Neural cell (in vitro differentiated cells): ENCODE measurements at regions not wholly inside any gene's neighbourhood (a gene's known extent, or its start where the extent isn't known, plus 50 kb on each side); places are given as distances from the start of the nearest gene placed in this dataset.

Source experiments
- H2AFZ ChIP-seq: fragments of 200-600, 300-800 bp; sonication (generic), shearing (Covaris generic); 2 replicates; pipeline ENCODE4 v1.6.0; 2014; ENCODE audit warnings: low read depth, mild to moderate bottlenecking, antibody characterized with exemption, low read length, moderate library complexity
- H3F3A ChIP-seq: fragments of 200-600 bp; shearing (Covaris generic); 2 replicates; pipeline ENCODE4 v1.6.1; 2016; ENCODE audit warnings: mild to moderate bottlenecking, moderate library complexity, mixed read lengths, antibody characterized with exemption, low read length; ENCODE audit not compliant: insufficient read depth, poor library complexity, severe bottlenecking
- H3K27ac ChIP-seq: fragments of 200-600, 300-800 bp; sonication (generic), shearing (Covaris generic); 2 replicates; pipeline ENCODE4 v1.5.1; 2014; ENCODE audit warnings: mild to moderate bottlenecking, low read length, moderate library complexity
- H3K27me3 ChIP-seq: fragments of 300-800, 200-600 bp; sonication (generic), shearing (Covaris generic); 2 replicates; pipeline ENCODE4 v1.6.0; 2014; ENCODE audit warnings: mild to moderate bottlenecking, low read depth, low read length, moderate library complexity; ENCODE audit not compliant: insufficient read depth
- H3K36me3 ChIP-seq: fragments of 300-800, 200-600 bp; sonication (generic), shearing (Covaris generic); 2 replicates; pipeline ENCODE4 v1.5.1; 2014; ENCODE audit warnings: mild to moderate bottlenecking, antibody characterized with exemption, low read length, moderate library complexity; ENCODE audit not compliant: insufficient read depth
- H3K4me2 ChIP-seq: fragments of 300-800, 200-600 bp; sonication (generic), shearing (Covaris generic); 2 replicates; pipeline ENCODE4 v1.6.0; 2014; ENCODE audit warnings: mild to moderate bottlenecking, low read length
- H3K4me3 ChIP-seq: fragments of 300-800, 200-600 bp; sonication (generic), shearing (Covaris generic); 2 replicates; pipeline ENCODE4 v1.5.1; 2014; ENCODE audit warnings: mild to moderate bottlenecking, low read length, moderate library complexity
- H3K79me2 ChIP-seq: fragments of 200-600 bp; shearing (Covaris generic); replicated peaks from 2 replicates; pipeline ENCODE4 v1.6.0; 2014; ENCODE audit warnings: mild to moderate bottlenecking, low read length, moderate library complexity; ENCODE audit not compliant: insufficient read depth
- H3K9ac ChIP-seq: fragments of 300-800, 200-600 bp; sonication (generic), shearing (Covaris generic); 2 replicates; pipeline ENCODE4 v1.6.1; 2016; ENCODE audit warnings: mild to moderate bottlenecking, low read length, mixed read lengths
- H3K9me2 ChIP-seq: fragments of 200-600 bp; shearing (Covaris generic); 2 replicates; pipeline ENCODE4 v1.6.1; 2016; ENCODE audit warnings: mild to moderate bottlenecking, low read length, mixed read lengths; ENCODE audit not compliant: insufficient read depth
- H3K9me3 ChIP-seq: fragments of 200-600, 300-800 bp; sonication (generic), shearing (Covaris generic); 2 replicates; pipeline ENCODE4 v1.6.1; 2016; ENCODE audit warnings: mild to moderate bottlenecking, mixed run types, low read length, moderate library complexity, mixed read lengths
- H4K20me1 ChIP-seq: fragments of 200-600 bp; shearing (Covaris generic); 2 replicates; pipeline ENCODE4 v1.6.1; 2016; ENCODE audit warnings: mild to moderate bottlenecking, mixed run types; ENCODE audit not compliant: insufficient read depth
- EP300 ChIP-seq: fragments of 450-650 bp; conservative IDR thresholded peaks from 2 replicates; pipeline ENCODE4 v1.6.1; 2014; ENCODE audit warnings: antibody characterized with exemption, mild to moderate bottlenecking, moderate library complexity; ENCODE audit not compliant: poor library complexity, severe bottlenecking
- EZH2 ChIP-seq: fragments of 200-600, 300-800 bp; shearing (Covaris generic), sonication (generic); IDR thresholded peaks from 2 replicates; pipeline ENCODE4 v1.6.1; 2014; ENCODE audit warnings: antibody characterized with exemption, low read length, borderline replicate concordance, mild to moderate bottlenecking; ENCODE audit not compliant: insufficient read depth, poor library complexity, severe bottlenecking
- MXI1 ChIP-seq: fragments of 450-650 bp; conservative IDR thresholded peaks from 2 replicates; pipeline ENCODE4 v1.6.1; 2014; ENCODE audit warnings: antibody characterized with exemption, mild to moderate bottlenecking; ENCODE audit not compliant: poor library complexity, severe bottlenecking
- POLR2AphosphoS5 ChIP-seq: IDR thresholded peaks from 2 replicates; pipeline ENCODE4 v1.6.1; 2012
- RAD21 ChIP-seq: fragments of 450-650 bp; conservative IDR thresholded peaks from 2 replicates; pipeline ENCODE4 v1.6.1; 2014; ENCODE audit warnings: antibody characterized with exemption, mild to moderate bottlenecking, moderate library complexity
- SMC3 ChIP-seq: fragments of 450-650 bp; conservative IDR thresholded peaks from 2 replicates; pipeline ENCODE4 v1.6.1; 2014; ENCODE audit warnings: antibody characterized with exemption, mild to moderate bottlenecking, moderate library complexity; ENCODE audit not compliant: poor library complexity
- TAF1 ChIP-seq: IDR thresholded peaks from 2 replicates; pipeline ENCODE4 v1.6.1; 2012; ENCODE audit warnings: low read depth
- TF ChIP-seq, protein P1 (sequence below): IDR thresholded peaks from 2 replicates; pipeline ENCODE4 v1.6.1; 2012; ENCODE audit warnings: borderline replicate concordance
- TF ChIP-seq, protein P2 (sequence below): fragments of 450-650 bp; IDR thresholded peaks from 2 replicates; pipeline ENCODE4 v1.5.1; 2014; ENCODE audit warnings: antibody characterized with exemption, mild to moderate bottlenecking, moderate library complexity; ENCODE audit not compliant: poor library complexity, severe bottlenecking

DNA sequence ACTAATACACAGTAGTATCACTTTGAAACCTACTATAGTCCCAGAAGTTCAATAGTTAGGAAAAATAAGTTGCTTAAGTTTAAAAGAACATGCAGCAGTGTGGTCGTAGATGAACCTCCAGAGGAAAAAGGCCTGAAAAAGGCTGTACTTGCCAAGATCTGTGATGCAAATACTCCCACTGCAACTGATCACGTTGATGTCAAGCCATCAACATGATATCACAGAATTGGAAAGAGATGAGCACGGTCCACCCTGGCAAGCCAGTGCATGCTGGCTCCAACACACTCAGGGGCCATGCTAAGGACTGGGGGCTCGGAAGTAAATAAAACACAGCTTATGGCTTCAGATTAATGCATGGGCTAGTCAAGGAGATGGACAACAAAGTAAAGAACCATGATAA is 71.8 kb upstream of the LRCH1 start:
- Histone ChIP-seq H3K9me2 (no peaks in the 10 kb centered on the region), H3K4me3 (no peak overlapping the region), H3F3A (no peaks in the 10 kb centered on the region), H3K9ac (no peak overlapping the region), H3K9me3 (no peaks in the 10 kb centered on the region), H3K27ac (no peak overlapping the region), H2AFZ (no peak overlapping the region), H3K27me3 (no peaks in the 10 kb centered on the region), H4K20me1 (no peaks in the 10 kb centered on the region), H3K4me2 (no peak overlapping the region), H3K36me3 (no peaks in the 10 kb centered on the region), H3K79me2 (no peaks in the 10 kb centered on the region)
- TF ChIP-seq TAF1 = no peak

DNA sequence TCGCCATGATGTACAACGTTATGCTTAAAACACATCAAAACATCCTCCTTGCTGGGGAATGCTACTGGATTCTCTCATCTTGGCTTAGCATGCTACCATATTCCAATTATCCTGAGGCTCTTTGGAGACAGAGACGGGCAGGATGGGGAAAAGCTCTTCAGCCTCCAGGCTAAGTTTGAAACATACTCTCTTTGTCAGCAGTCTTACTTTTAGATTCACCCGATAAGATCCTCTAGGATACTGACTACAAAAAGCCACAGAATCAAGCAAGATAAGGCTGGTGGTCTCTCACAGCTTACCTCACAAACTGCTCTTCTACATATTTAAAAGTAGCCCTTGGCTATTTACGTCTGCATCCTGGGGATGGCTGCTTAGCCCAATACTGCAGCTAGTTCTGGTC is 72.8 kb upstream of the LRCH1 start:
- TF ChIP-seq POLR2AphosphoS5 (no peak), TAF1 (no peak), RAD21 (no peak), SMC3 (no peak), EZH2 (no peak), MXI1 (no peak), EP300 (no peak)
- TF ChIP-seq, protein P1, sequence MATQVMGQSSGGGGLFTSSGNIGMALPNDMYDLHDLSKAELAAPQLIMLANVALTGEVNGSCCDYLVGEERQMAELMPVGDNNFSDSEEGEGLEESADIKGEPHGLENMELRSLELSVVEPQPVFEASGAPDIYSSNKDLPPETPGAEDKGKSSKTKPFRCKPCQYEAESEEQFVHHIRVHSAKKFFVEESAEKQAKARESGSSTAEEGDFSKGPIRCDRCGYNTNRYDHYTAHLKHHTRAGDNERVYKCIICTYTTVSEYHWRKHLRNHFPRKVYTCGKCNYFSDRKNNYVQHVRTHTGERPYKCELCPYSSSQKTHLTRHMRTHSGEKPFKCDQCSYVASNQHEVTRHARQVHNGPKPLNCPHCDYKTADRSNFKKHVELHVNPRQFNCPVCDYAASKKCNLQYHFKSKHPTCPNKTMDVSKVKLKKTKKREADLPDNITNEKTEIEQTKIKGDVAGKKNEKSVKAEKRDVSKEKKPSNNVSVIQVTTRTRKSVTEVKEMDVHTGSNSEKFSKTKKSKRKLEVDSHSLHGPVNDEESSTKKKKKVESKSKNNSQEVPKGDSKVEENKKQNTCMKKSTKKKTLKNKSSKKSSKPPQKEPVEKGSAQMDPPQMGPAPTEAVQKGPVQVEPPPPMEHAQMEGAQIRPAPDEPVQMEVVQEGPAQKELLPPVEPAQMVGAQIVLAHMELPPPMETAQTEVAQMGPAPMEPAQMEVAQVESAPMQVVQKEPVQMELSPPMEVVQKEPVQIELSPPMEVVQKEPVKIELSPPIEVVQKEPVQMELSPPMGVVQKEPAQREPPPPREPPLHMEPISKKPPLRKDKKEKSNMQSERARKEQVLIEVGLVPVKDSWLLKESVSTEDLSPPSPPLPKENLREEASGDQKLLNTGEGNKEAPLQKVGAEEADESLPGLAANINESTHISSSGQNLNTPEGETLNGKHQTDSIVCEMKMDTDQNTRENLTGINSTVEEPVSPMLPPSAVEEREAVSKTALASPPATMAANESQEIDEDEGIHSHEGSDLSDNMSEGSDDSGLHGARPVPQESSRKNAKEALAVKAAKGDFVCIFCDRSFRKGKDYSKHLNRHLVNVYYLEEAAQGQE = no peak
- TF ChIP-seq, protein P2, sequence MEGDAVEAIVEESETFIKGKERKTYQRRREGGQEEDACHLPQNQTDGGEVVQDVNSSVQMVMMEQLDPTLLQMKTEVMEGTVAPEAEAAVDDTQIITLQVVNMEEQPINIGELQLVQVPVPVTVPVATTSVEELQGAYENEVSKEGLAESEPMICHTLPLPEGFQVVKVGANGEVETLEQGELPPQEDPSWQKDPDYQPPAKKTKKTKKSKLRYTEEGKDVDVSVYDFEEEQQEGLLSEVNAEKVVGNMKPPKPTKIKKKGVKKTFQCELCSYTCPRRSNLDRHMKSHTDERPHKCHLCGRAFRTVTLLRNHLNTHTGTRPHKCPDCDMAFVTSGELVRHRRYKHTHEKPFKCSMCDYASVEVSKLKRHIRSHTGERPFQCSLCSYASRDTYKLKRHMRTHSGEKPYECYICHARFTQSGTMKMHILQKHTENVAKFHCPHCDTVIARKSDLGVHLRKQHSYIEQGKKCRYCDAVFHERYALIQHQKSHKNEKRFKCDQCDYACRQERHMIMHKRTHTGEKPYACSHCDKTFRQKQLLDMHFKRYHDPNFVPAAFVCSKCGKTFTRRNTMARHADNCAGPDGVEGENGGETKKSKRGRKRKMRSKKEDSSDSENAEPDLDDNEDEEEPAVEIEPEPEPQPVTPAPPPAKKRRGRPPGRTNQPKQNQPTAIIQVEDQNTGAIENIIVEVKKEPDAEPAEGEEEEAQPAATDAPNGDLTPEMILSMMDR = no peak
- no peaks in the 10 kb centered on the region for H3K9me3 ChIP-seq
- no peak overlapping the region for H3K4me2 ChIP-seq
- H3K27me3 ChIP-seq = no peaks in the 10 kb centered on the region
- no peaks in the 10 kb centered on the region for H3F3A ChIP-seq
- no peaks in the 10 kb centered on the region for H3K36me3 ChIP-seq
- H2AFZ ChIP-seq = no peak overlapping the region
- H3K9ac ChIP-seq = no peak overlapping the region
- no peaks in the 10 kb centered on the region for H4K20me1 ChIP-seq
- H3K4me3 ChIP-seq = no peak overlapping the region
- H3K9me2 ChIP-seq = no peaks in the 10 kb centered on the region
- H3K27ac ChIP-seq = no peak overlapping the region
- H3K79me2 ChIP-seq = no peaks in the 10 kb centered on the region

DNA sequence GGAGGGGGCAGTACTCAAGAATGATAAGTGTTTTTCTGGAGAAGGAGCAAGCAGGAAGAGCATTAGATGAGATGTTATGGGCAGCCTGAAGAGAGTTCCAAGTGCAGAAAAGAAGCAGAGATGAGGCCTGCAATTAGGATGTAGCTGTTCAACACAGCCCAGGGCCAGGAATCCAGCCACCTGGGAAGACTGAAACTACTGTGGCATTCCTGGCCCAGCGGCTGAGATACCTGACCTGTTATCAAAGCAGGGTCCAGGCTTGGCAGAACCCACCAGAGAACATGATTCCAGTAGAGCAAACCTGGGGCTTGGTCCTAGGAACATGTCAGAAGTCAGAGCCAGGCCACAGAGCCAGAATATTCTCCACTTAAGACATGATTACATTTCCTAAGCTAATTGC is 73.3 kb upstream of the LRCH1 start:
- Histone ChIP-seq H4K20me1 (no peaks in the 10 kb centered on the region), H3K9me3 (no peaks in the 10 kb centered on the region), H3K27ac (no peak overlapping the region), H3K9me2 (no peaks in the 10 kb centered on the region), H3K4me3 (no peak overlapping the region), H2AFZ (no peak overlapping the region), H3K79me2 (no peaks in the 10 kb centered on the region), H3K36me3 (no peaks in the 10 kb centered on the region), H3K27me3 (no peaks in the 10 kb centered on the region), H3K4me2 (no peak overlapping the region), H3K9ac (no peak overlapping the region), H3F3A (no peaks in the 10 kb centered on the region)
- TF ChIP-seq TAF1 (no peak), RAD21 (no peak), EZH2 (no peak), MXI1 (no peak), POLR2AphosphoS5 (no peak), SMC3 (no peak)
- TF ChIP-seq, protein P2 = no peak
